Endothelial cell of umbilical vein (primary cell): ENCODE measurements at regions not wholly inside any gene's neighbourhood (a gene's known extent, or its start where the extent isn't known, plus 50 kb on each side); places are given as distances from the start of the nearest gene placed in this dataset.

Experiments
- BruUV-seq: library from RNA; stranded (reverse); fragments of 400-500 nt; replicated peaks from 2 replicates; lab custom pipeline; 2021; lab: Mats Ljungman, UMichigan
- CTCF ChIA-PET: fragments of 300-600, 350-600 bp; sonication (Branson Sonifier 250); formaldehyde crosslinking; loops from one replicate; lab custom pipeline; 2021; ENCODE audit warnings: antibody characterized with exemption, inconsistent platforms; lab: Charles Lee
- POLR2A ChIA-PET: fragments of 300-600, 350-600 bp; sonication (Branson Sonifier 250); formaldehyde crosslinking; loops from one replicate; lab custom pipeline; 2021; ENCODE audit warnings: antibody characterized with exemption, inconsistent platforms; lab: Charles Lee
- DNase-seq: peaks from one replicate; pipeline ENCODE4 v3.0.0-alpha.2; 2011; ENCODE audit warnings: low read depth, low spot score
- FAIRE-seq: peaks from 2 replicates; lab custom pipeline; 2011; peaks lifted over from hg19 to GRCh38; lab: Jason Lieb, UNC
- H2AFZ ChIP-seq: 2 replicates; pipeline ENCODE4 v1.6.0; 2012; ENCODE audit warnings: low read depth, low read length, control low read depth, inconsistent platforms
- H3K27ac ChIP-seq: 2 replicates; pipeline ENCODE4 v1.5.1; 2011; ENCODE audit warnings: low read depth, mild to moderate bottlenecking, control low read depth, low read length, moderate library complexity; ENCODE audit not compliant: insufficient read depth
- H3K27me3 ChIP-seq, 2 experiments: 2 replicates each; pipeline versions ENCODE4 v1.6.0 to v1.6.1; 2011; ENCODE audit warnings: low read length in 2 of 2, mixed read lengths in 1 of 2; ENCODE audit not compliant: control insufficient read depth in 2 of 2, insufficient read depth in 2 of 2
- H3K36me3 ChIP-seq, 2 experiments: 2 replicates in 1 of 2; 3 replicates in 1 of 2; pipeline ENCODE4 v1.5.1; 2011; ENCODE audit warnings: low read length in 2 of 2, mild to moderate bottlenecking in 1 of 2, moderate library complexity in 1 of 2; ENCODE audit not compliant: control insufficient read depth in 2 of 2, insufficient read depth in 2 of 2; ENCODE audit errors: extremely low read depth in 1 of 2
- H3K4me1 ChIP-seq: 3 replicates; pipeline ENCODE4 v1.5.1; 2011; ENCODE audit warnings: mild to moderate bottlenecking, low read length; ENCODE audit not compliant: control insufficient read depth, insufficient read depth; ENCODE audit errors: extremely low read depth
- H3K4me2 ChIP-seq: 2 replicates; pipeline ENCODE4 v1.6.1; 2011; ENCODE audit warnings: low read length, control low read depth, mixed read lengths; ENCODE audit not compliant: insufficient read depth
- H3K4me3 ChIP-seq, 3 experiments: fragments of 200-600 bp in 1 of 3; sonication (generic), shearing (Covaris generic) in 1 of 3; replicated peaks in 1 of 3; 2 replicates each; pipeline ENCODE4 v1.5.1; 2011 to 2016; ENCODE audit warnings: control low read depth in 3 of 3, low read length in 3 of 3, mild to moderate bottlenecking in 2 of 3, inconsistent platforms in 1 of 3, low read depth in 1 of 3, moderate library complexity in 1 of 3; ENCODE audit not compliant: insufficient read depth in 1 of 3
- H3K79me2 ChIP-seq: 2 replicates; pipeline ENCODE4 v1.6.0; 2012; ENCODE audit warnings: low read length, inconsistent platforms; ENCODE audit not compliant: control insufficient read depth, insufficient read depth
- H3K9ac ChIP-seq: replicated peaks from 2 replicates; pipeline ENCODE3; 2011; ENCODE audit warnings: low read length, control low read depth; ENCODE audit not compliant: insufficient read depth; ENCODE audit errors: extremely low read depth
- H3K9me1 ChIP-seq: replicated peaks from 3 replicates; pipeline ENCODE4 v1.6.0; 2011; ENCODE audit warnings: mild to moderate bottlenecking, low read length; ENCODE audit not compliant: control insufficient read depth, insufficient read depth; ENCODE audit errors: extremely low read depth
- H3K9me3 ChIP-seq: replicated peaks from 2 replicates; pipeline ENCODE4 v1.5.1; 2012; ENCODE audit warnings: low read length, inconsistent platforms; ENCODE audit not compliant: control insufficient read depth, insufficient read depth
- H4K20me1 ChIP-seq: replicated peaks from 2 replicates; pipeline ENCODE3; 2011; ENCODE audit warnings: mild to moderate bottlenecking, low read length; ENCODE audit not compliant: control insufficient read depth, insufficient read depth; ENCODE audit errors: extremely low read depth
- EZH2 ChIP-seq: IDR thresholded peaks from 2 replicates; pipeline ENCODE4 v1.6.1; 2012; ENCODE audit warnings: borderline replicate concordance, low read depth, mild to moderate bottlenecking, moderate library complexity, low read length, inconsistent platforms; ENCODE audit not compliant: severe bottlenecking
- FOS ChIP-seq: IDR thresholded peaks from 2 replicates; pipeline ENCODE4 v1.6.1; 2011; ENCODE audit warnings: mild to moderate bottlenecking, low read length, moderate library complexity, borderline replicate concordance; ENCODE audit not compliant: insufficient read depth
- MYC ChIP-seq: IDR thresholded peaks from one replicate; pipeline ENCODE4 v1.6.1; 2011; ENCODE audit warnings: mild to moderate bottlenecking, low read depth, low read length
- POLR2A ChIP-seq: IDR thresholded peaks from 2 replicates; pipeline ENCODE4 v1.6.1; 2012; ENCODE audit warnings: low read depth, mild to moderate bottlenecking, control low read depth, low read length
- POLR2AphosphoS5 ChIP-seq: IDR thresholded peaks from 2 replicates; pipeline ENCODE4 v1.6.1; 2012; ENCODE audit warnings: low read depth, mild to moderate bottlenecking, control low read depth, low read length, moderate library complexity; ENCODE audit not compliant: insufficient read depth
- dilution Hi-C: fragments of 300-500 bp; cut with MboI; formaldehyde crosslinking; loops from one replicate; pipeline ENCODE4 v1.15.0; 2019; ENCODE audit warnings: low sequenced_read_pairs; ENCODE audit not compliant: extremely low pct_ligation_motif_present
- intact Hi-C: fragments of 100-400 bp; cut with micrococcal nuclease; formaldehyde crosslinking; loops from one replicate; pipeline ENCODE4 v1.10.0; 2022
- TF ChIP-seq, protein P1 (sequence below), 2 donors: IDR thresholded peaks; 1 replicate in 1 of 2; 2 replicates in 1 of 2; pipeline ENCODE4 v1.5.1; 2011; ENCODE audit warnings: low read length in 2 of 2, mild to moderate bottlenecking in 2 of 2, moderate library complexity in 2 of 2, control low read depth in 1 of 2, inconsistent platforms in 1 of 2, low read depth in 1 of 2; ENCODE audit not compliant: insufficient read depth in 1 of 2; ENCODE audit errors: extremely low read depth in 1 of 2
- TF ChIP-seq, protein P2 (sequence below): IDR thresholded peaks from 2 replicates; pipeline ENCODE4 v1.6.1; 2011; ENCODE audit not compliant: insufficient read depth, insufficient read length

DNA sequence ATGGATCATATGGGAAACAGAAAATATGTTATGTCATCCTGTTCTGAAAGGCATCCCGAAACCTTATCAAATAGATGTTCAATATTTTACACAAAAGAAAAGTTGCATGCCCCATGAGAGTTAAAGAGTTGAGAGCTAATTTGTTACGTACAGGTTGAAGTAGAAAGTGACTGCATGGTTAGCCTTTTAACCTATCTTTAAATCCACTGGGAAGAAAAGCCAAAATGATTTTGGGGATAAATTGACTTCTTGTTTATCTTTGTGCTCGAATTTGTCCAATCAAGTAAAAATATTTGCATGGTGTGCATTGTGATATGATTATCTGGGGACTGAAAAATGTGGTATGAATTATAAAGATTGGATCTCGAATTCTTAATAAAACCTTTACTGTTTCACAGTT lies 230.1 kb downstream of the POSTN start:
- intact Hi-C loops (no loop called here), dilution Hi-C loops (no loop called here)
- Histone ChIP-seq H3K4me3 (no peak overlapping the region), H4K20me1 (no peaks in the 10 kb centered on the region), H3K9ac (no peak overlapping the region), H3K4me1 (no peaks in the 10 kb centered on the region), H3K27ac (no peak overlapping the region), H3K9me3 (no peaks in the 10 kb centered on the region), H2AFZ (no peak overlapping the region), H3K79me2 (no peaks in the 10 kb centered on the region), H3K9me1 (no peaks in the 10 kb centered on the region), H3K36me3 (no peaks in the 10 kb centered on the region), H3K27me3 (no peaks in the 10 kb centered on the region), H3K4me2 (no peak overlapping the region)
- TF ChIP-seq POLR2AphosphoS5 (no peak), POLR2A (no peak), FOS (no peak), EZH2 (no peak), MYC (no peak)
- TF ChIP-seq, protein P1, sequence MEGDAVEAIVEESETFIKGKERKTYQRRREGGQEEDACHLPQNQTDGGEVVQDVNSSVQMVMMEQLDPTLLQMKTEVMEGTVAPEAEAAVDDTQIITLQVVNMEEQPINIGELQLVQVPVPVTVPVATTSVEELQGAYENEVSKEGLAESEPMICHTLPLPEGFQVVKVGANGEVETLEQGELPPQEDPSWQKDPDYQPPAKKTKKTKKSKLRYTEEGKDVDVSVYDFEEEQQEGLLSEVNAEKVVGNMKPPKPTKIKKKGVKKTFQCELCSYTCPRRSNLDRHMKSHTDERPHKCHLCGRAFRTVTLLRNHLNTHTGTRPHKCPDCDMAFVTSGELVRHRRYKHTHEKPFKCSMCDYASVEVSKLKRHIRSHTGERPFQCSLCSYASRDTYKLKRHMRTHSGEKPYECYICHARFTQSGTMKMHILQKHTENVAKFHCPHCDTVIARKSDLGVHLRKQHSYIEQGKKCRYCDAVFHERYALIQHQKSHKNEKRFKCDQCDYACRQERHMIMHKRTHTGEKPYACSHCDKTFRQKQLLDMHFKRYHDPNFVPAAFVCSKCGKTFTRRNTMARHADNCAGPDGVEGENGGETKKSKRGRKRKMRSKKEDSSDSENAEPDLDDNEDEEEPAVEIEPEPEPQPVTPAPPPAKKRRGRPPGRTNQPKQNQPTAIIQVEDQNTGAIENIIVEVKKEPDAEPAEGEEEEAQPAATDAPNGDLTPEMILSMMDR (IDR thresholded peaks at IDR 0.05; ENCODE audit: extremely low read depth in 1 of 2, insufficient read depth in 1 of 2, low read depth in 1 of 2, low read length in 2 of 2), result no peak
- TF ChIP-seq, protein P2, sequence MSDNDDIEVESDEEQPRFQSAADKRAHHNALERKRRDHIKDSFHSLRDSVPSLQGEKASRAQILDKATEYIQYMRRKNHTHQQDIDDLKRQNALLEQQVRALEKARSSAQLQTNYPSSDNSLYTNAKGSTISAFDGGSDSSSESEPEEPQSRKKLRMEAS, result no peak
- no TSS peak for BruUV-seq
- no peak for FAIRE-seq
- ChIA-PET POLR2A (interaction anchor here (0.6 kb wide), 1 partner anchor 71 kb away, joined by 4 read pairs; no protein-coding TSS in a partner anchor), CTCF (interaction anchor here (1.5 kb wide), 2 partner anchors 10 to 15 kb away, joined by 4 to 5 read pairs; no protein-coding TSS in a partner anchor)
- no peak for DNase-seq
